Gastroesophageal sphincter (tissue), 3 donors: ENCODE measurements at regions not wholly inside any gene's neighbourhood (a gene's known extent, or its start where the extent isn't known, plus 50 kb on each side); places are given as distances from the start of the nearest gene placed in this dataset.

Source experiments
- POLR2A ChIP-seq, 2 donors: fragments of 450-650 bp; IDR thresholded peaks; one replicate each; pipeline ENCODE4 v1.6.1; 2017; ENCODE audit warnings: antibody characterized with exemption in 2 of 2, mild to moderate bottlenecking in 2 of 2, moderate library complexity in 1 of 2
- TF ChIP-seq, protein P1 (sequence below), 4 experiments: fragments of 200-600 bp in 2 of 4; fragments of 450-650 bp in 2 of 4; sonication (generic) in 1 of 4; IDR thresholded peaks; one replicate each; pipeline ENCODE4 v1.5.1; 2017 to 2019; ENCODE audit warnings: antibody characterized with exemption in 4 of 4, mild to moderate bottlenecking in 2 of 4, moderate library complexity in 2 of 4

DNA sequence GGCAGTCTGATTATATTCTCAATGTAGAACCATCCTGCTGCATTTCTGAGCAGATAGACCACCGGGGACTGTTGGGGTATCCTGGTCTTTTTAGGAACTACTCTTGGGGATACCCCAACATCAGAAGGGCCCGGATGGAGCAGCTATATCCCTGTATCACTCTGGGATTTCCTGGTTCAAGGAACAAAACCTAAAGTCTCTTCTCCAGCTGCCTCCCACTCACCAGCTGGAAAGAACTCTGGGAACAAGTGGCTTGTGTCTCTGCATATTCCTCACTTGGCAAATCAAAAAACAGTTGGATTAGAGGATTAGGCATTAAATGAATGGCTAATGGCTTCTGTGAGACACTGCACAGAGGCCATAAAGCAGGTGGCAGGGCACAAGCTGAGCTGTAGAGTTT lies 62.3 kb upstream of the HS3ST2 start:
- TF ChIP-seq, protein P1, sequence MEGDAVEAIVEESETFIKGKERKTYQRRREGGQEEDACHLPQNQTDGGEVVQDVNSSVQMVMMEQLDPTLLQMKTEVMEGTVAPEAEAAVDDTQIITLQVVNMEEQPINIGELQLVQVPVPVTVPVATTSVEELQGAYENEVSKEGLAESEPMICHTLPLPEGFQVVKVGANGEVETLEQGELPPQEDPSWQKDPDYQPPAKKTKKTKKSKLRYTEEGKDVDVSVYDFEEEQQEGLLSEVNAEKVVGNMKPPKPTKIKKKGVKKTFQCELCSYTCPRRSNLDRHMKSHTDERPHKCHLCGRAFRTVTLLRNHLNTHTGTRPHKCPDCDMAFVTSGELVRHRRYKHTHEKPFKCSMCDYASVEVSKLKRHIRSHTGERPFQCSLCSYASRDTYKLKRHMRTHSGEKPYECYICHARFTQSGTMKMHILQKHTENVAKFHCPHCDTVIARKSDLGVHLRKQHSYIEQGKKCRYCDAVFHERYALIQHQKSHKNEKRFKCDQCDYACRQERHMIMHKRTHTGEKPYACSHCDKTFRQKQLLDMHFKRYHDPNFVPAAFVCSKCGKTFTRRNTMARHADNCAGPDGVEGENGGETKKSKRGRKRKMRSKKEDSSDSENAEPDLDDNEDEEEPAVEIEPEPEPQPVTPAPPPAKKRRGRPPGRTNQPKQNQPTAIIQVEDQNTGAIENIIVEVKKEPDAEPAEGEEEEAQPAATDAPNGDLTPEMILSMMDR (IDR thresholded peaks at IDR 0.05) = no peak
- no peak for TF ChIP-seq POLR2A (IDR thresholded peaks at IDR 0.05)
